ENCODE measurements at regions not wholly inside any gene's neighbourhood (a gene's known extent, or its start where the extent isn't known, plus 50 kb on each side); places are given as distances from the start of the nearest gene placed in this dataset.

- TF ChIP-seq CTCF (IDR thresholded peaks at IDR 0.05) (no peak), EZH2 (IDR thresholded peaks at IDR 0.05) (no peak), EZH2phosphoT487 (IDR thresholded peaks at IDR 0.05) (no peak)
Measured at GRCh38 chr1:78277253-78277652, 213.5 kb upstream of the PTGFR start.
